Esophagus squamous epithelium (tissue), 4 donors: ENCODE measurements at regions not wholly inside any gene's neighbourhood (a gene's known extent, or its start where the extent isn't known, plus 50 kb on each side); places are given as distances from the start of the nearest gene placed in this dataset.

ENCODE experiments used
- CTCF ChIP-seq, 6 experiments: fragments of 450-650 bp in 4 of 6; fragments of 200-600 bp in 2 of 6; sonication (generic) in 2 of 6; IDR thresholded peaks; one replicate each; pipeline ENCODE4 v1.5.1; 2016 to 2019; ENCODE audit warnings: antibody characterized with exemption in 6 of 6, mild to moderate bottlenecking in 4 of 6, moderate library complexity in 4 of 6
- POLR2A ChIP-seq, 4 donors: fragments of 450-650 bp; IDR thresholded peaks; one replicate each; pipeline ENCODE4 v1.6.1; 2017; ENCODE audit warnings: antibody characterized with exemption in 4 of 4, mild to moderate bottlenecking in 4 of 4, moderate library complexity in 3 of 4

GRCh38 chr18:11286431-11286830 is 137.1 kb upstream of the PIEZO2 start:
- no peak for TF ChIP-seq CTCF (IDR thresholded peaks at IDR 0.05)
- no peak for TF ChIP-seq POLR2A (IDR thresholded peaks at IDR 0.05)
